Body of pancreas (tissue), 4 donors: ENCODE measurements at regions not wholly inside any gene's neighbourhood (a gene's known extent, or its start where the extent isn't known, plus 50 kb on each side); places are given as distances from the start of the nearest gene placed in this dataset.

Experiments
- ATAC-seq: fragments of 150-250 bp; one replicate; pipeline ENCODE4 v1.9.1; 2016
- DNase-seq, 4 donors: peaks; one replicate each; pipeline ENCODE4 v3.0.0-alpha.2; 2019
- H3K27ac ChIP-seq, 4 donors: fragments of 200-600 bp; sonication (generic); 1 replicate in 3 of 4; 2 replicates in 1 of 4; pipeline versions ENCODE4 v1.5.1 to v1.6.1; 2016 to 2019; ENCODE audit warnings: mild to moderate bottlenecking in 1 of 4, mixed read lengths in 1 of 4, moderate library complexity in 1 of 4
- H3K27me3 ChIP-seq, 2 donors: fragments of 200-600 bp; sonication (generic); one replicate each; pipeline ENCODE4 v1.6.0; 2016; ENCODE audit warnings: mild to moderate bottlenecking in 1 of 2
- H3K36me3 ChIP-seq, 2 donors: fragments of 200-600 bp; sonication (generic); replicated peaks in 1 of 2; 2 replicates each; pipeline ENCODE4 v1.5.1; 2016; ENCODE audit warnings: low read depth in 2 of 2; ENCODE audit not compliant: insufficient read depth in 1 of 2
- H3K4me1 ChIP-seq: fragments of 200-600 bp; sonication (generic); one replicate; pipeline ENCODE4 v1.6.0; 2016
- H3K4me3 ChIP-seq, 2 donors: fragments of 200-600 bp; sonication (generic); 1 replicate in 1 of 2; 2 replicates in 1 of 2; pipeline ENCODE4 v1.5.1; 2016 to 2019
- H3K9me3 ChIP-seq, 3 donors: fragments of 200-600 bp; sonication (generic); 1 replicate in 2 of 3; 2 replicates in 1 of 3; pipeline ENCODE4 v1.5.1; 2016
- POLR2A ChIP-seq, 3 donors: fragments of 450-650 bp; IDR thresholded peaks; one replicate each; pipeline ENCODE4 v1.6.1; 2016; ENCODE audit warnings: antibody characterized with exemption in 3 of 3, mild to moderate bottlenecking in 2 of 3
- WGBS, 2 donors: methylation state at CpG; one replicate each; pipeline ENCODE4 v1.1.5; 2017; 5-methylcytosine and 5-hydroxymethylcytosine counted together
- intact Hi-C: fragments of 100-400 bp; cut with DNase I; formaldehyde crosslinking; loops from one replicate; pipeline ENCODE4 v1.15.1; 2023
- TF ChIP-seq, protein P1 (sequence below), 7 experiments: fragments of 450-650 bp in 4 of 7; fragments of 200-600 bp in 3 of 7; sonication (generic) in 3 of 7; IDR thresholded peaks; one replicate each; pipeline ENCODE4 v1.5.1; 2016 to 2019; ENCODE audit warnings: antibody characterized with exemption in 7 of 7

DNA sequence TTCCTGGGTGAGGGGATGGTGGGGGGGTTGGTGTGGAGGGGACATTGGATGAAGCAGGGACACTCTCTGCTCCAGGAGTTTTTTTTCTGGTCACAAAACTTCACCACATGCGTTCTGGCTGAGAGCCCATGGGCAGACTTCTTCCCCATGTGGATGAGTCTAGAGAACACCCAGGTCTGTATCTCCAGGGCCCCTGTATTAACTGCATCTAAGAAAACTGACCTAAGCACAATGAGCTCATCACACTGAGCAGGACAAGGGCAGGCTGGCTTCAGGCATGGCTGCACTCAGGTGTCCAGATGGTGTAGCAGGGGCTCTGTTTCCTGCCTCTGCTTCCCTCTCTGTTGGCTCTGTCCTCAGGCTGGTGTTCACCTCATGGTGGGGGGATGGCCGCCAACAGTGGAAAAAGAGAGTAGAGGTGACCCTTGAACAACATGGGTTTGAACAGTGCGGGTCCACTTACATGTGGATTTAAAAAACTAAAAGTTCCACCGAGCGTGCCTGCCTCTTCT is 85.3 kb upstream of the STC2 start:
- Histone ChIP-seq H3K27me3 (no peaks in the 10 kb centered on the region), H3K9me3 (no peaks in the 10 kb centered on the region), H3K4me1 (no peaks in the 10 kb centered on the region), H3K27ac (no peak overlapping the region), H3K36me3 (no peaks in the 10 kb centered on the region), H3K4me3 (no peak overlapping the region)
- 81 to 83% methylated on average over 5 of the region's 5 CpGs for WGBS, 2 donors
- TF ChIP-seq, protein P1, sequence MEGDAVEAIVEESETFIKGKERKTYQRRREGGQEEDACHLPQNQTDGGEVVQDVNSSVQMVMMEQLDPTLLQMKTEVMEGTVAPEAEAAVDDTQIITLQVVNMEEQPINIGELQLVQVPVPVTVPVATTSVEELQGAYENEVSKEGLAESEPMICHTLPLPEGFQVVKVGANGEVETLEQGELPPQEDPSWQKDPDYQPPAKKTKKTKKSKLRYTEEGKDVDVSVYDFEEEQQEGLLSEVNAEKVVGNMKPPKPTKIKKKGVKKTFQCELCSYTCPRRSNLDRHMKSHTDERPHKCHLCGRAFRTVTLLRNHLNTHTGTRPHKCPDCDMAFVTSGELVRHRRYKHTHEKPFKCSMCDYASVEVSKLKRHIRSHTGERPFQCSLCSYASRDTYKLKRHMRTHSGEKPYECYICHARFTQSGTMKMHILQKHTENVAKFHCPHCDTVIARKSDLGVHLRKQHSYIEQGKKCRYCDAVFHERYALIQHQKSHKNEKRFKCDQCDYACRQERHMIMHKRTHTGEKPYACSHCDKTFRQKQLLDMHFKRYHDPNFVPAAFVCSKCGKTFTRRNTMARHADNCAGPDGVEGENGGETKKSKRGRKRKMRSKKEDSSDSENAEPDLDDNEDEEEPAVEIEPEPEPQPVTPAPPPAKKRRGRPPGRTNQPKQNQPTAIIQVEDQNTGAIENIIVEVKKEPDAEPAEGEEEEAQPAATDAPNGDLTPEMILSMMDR (IDR thresholded peaks at IDR 0.05): no peak
- no peak for TF ChIP-seq POLR2A (IDR thresholded peaks at IDR 0.05)
- ATAC-seq: no peak
- intact Hi-C loops: no loop called here
- DNase-seq: no peak

DNA sequence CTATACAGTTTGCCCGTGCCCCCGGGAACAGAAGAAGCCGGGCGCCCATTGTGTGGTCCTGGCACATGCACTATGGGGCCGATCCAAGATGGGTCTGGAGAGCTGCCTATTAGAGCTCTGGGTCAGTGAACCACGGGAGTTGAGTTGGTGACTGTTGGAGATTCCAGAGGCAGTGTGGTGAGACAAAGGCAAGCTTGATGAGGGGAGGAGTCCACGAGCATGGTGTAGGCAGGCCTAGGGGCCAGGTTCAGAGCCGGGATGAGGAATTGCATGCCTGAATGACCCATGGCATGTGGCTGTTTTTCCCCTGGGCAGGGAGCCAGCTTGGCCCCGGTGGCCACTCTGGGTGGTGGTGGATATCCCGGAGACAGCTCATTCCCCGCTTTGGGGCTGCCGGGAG is 84.4 kb upstream of the STC2 start:
- Histone ChIP-seq H3K27ac (no peak overlapping the region), H3K4me3 (no peak overlapping the region), H3K36me3 (no peaks in the 10 kb centered on the region), H3K9me3 (no peaks in the 10 kb centered on the region), H3K4me1 (no peaks in the 10 kb centered on the region), H3K27me3 (no peaks in the 10 kb centered on the region)
- no peak for TF ChIP-seq POLR2A (IDR thresholded peaks at IDR 0.05)
- TF ChIP-seq, protein P1 (IDR thresholded peaks at IDR 0.05): no peak
- no peak for DNase-seq
- ATAC-seq: no peak
- WGBS, 2 donors: 68 to 79% methylated on average over 12 of the region's 12 CpGs
- intact Hi-C loops: no loop called here

DNA sequence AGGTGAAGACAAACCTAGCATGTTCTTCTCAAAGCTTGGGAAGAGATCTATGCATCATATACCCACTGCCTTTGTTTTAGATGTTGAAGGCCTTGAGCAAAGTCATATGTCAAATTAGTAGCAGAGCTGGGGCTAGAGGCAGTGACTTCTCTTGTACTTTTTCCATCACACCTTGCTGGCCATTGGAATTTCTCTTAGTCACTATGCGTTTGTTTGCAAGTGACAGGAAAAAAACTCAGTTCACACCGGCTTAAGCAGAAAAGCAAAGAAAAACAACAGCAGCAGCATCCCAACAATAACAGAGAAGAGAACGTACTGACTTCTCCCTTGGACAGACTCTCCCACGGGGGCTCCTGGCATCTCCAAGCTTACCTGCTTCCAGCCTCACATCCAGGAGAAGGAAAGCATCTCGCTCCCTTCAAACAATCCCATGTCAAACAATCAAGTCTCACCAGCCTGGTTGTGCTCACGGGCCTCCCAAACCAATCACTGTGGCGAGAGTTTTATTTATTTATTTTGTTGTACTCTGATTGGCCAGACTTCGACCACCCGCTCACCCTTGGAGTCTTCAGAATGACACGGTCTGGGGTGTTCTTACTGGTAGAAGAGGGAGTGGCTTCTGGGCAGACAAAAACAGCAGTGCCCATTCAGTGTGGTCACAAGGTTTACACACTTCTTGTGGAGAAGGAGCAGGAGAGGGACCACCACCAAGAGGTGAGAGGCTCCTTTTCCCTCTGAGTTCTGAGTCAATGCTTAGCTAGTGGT is 83.8 kb upstream of the STC2 start:
- ATAC-seq (no peak), DNase-seq (no peak)
- no peaks in the 10 kb centered on the region for H3K9me3 ChIP-seq
- TF ChIP-seq POLR2A (IDR thresholded peaks at IDR 0.05): no peak
- TF ChIP-seq, protein P1 (IDR thresholded peaks at IDR 0.05): no peak
- no peaks in the 10 kb centered on the region for H3K27me3 ChIP-seq
- no peak overlapping the region for H3K4me3 ChIP-seq
- no peaks in the 10 kb centered on the region for H3K4me1 ChIP-seq
- H3K27ac ChIP-seq: no peak overlapping the region
- H3K36me3 ChIP-seq: no peaks in the 10 kb centered on the region
- WGBS, 2 donors: 60 to 71% methylated on average over 10 of the region's 10 CpGs
- intact Hi-C loops: no loop called here

DNA sequence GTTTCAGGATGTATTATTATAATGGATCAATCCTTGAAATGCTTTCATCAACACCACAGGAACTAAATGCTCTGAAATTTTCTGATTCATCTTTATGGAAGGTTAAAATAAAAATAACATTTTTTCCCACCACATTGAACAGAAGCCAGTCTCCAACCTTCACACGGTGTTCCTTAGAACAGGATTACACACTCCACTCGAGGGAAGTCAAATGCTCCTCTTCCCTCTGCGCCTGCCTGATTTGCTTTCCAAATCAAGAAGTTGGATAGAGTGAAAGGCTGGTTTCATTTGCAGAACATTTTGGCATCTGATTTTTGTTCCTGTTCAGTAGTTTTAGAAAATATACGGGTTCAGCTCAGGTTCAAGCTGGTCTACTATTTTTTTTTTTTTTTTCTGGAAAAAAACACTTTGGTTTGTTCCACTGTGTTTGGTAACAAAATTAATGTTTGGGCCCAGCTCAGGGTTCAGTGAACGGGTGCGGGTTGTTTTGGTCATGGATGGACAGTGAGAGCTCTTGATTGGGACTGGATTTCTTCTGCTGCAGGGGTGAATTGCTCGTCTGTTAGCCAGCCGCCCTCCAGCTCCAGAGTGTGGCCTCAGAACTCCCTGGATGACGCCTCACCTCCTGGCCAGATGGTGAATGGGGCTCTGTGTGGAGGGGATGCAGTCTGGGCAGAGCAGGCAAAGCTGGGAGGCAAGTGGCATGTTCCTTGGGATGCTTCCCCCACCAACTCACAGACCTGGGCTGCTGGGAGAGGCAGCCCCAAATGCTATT is 82.4 kb upstream of the STC2 start:
- no peaks in the 10 kb centered on the region for H3K4me1 ChIP-seq
- ATAC-seq: no peak
- 80 to 87% methylated on average over 9 of the region's 9 CpGs for WGBS, 2 donors
- no peaks in the 10 kb centered on the region for H3K27me3 ChIP-seq
- TF ChIP-seq, protein P1 (IDR thresholded peaks at IDR 0.05): no peak
- TF ChIP-seq POLR2A (IDR thresholded peaks at IDR 0.05): no peak
- no peak for DNase-seq
- no peak overlapping the region for H3K4me3 ChIP-seq
- no peak overlapping the region for H3K27ac ChIP-seq
- no peaks in the 10 kb centered on the region for H3K9me3 ChIP-seq
- intact Hi-C loops: no loop called here
- H3K36me3 ChIP-seq: no peaks in the 10 kb centered on the region
